DMS153 treated with DMSO at 0.1 percent for 48 hours (cell line): ENCODE measurements at regions not wholly inside any gene's neighbourhood (a gene's known extent, or its start where the extent isn't known, plus 50 kb on each side); places are given as distances from the start of the nearest gene placed in this dataset.

ENCODE experiments used
- DNase-seq: peaks from one replicate; lab custom pipeline; 2025; ENCODE audit not compliant: unreplicated experiment; lab: John Stamatoyannopoulos, UW

DNA sequence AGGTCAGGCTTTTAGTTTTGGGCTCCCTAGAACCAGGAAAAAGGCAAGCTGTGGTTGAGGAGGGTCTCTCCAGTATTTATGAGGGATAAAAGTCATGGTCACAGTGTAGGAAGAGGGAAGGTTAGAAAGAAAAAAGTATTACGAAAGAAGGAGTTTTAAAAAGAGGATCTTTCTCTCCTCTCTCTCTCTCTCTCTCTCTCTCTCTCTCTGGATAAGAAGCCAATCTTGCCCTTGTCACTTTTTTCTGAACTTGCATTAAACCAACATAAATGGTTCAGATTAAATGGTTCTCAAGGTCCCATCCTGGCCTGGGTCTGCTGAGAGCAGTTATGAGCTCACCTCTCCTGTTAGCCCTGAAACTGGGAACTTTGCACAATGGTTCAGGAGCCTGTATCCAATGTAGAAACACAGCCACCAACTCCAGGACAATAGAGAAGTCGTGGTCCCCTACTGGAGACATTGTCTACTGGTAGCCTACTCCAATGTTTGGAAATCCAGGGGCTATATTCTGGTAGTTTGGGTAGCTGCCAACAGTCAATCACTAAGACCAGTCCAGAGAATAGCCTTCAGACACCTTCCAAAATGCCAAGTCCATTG lies 131.9 kb downstream of the DAD1 start:
- DNase-seq, result no peak

- DNase-seq, result no peak
These were observed 132.6 kb downstream of the DAD1 start for GRCh38 chr14:22456421-22456820.

DNA sequence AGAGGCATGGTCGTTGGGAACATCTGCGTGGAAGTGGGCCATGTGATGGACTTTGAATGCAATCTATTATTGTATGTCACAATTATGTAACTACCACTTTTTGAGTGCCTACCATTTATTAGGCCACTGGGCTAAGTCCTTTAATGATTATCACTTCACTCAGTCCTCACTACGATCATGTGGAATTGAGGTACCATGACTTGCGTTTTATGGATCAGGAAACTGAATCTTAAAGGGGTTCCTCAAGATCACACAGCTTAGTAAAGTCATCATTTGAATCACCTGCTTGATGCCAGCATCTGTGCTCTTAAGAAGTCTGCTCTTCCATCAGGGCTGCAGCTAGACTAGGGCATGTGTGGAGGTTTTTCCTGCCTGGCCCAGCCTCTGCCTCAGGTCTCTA lies 136.7 kb downstream of the DAD1 start:
- no peak for DNase-seq

GRCh38 chr14:22450266-22450665 lies 138.8 kb downstream of the DAD1 start:
- no peak for DNase-seq

DNA sequence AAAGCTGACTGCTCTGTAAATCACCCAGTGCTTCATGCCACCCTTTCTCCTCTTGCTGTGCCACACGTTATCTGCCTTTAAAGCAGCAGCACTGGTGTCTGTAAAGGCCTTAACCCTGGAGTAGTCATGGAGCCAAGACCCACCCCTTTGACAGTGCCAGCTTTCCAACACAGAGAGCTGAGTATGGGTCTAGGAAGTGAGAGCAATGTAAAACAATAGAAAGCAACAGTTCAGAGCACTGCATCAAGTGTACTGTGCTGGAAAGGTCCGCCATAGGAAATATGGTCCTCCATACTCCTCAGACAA lies 139.5 kb downstream of the DAD1 start:
- DNase-seq, result no peak

DNA sequence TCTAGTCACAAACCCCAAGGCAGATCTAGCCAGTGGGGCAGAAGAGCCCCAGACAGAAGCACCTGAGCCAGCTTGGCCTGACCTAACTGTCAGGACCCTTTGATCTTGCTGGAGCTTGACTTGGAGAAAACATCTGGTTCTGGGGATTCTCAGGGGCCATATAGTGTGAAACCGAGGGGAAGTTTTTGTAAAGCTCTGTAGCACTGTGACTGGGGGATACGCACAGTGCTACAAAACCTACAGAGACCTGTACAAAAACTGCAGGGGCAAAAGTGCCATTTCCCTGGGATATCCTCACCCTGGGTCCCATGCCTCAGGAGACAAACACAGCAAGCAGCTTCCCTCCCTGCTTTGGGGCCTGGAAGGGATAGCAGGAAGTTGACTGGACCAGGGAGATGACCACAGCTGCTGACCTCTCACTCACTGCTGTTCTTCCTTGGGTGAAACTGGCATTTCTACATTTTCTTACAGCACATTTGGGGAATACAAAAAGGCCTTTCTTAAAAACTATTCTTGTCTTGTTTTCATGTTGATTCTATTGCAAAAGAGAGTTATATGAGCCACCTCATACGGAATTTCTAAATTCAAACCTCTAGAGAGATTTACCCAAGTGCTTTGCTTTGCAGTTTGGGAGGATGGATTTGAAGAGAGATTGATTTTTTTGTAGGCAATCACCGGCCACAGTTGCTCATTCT lies 140.0 kb downstream of the DAD1 start:
- no peak for DNase-seq

- DNase-seq, result no peak
These were observed 140.8 kb downstream of the DAD1 start for GRCh38 chr14:22448035-22448904.

DNA sequence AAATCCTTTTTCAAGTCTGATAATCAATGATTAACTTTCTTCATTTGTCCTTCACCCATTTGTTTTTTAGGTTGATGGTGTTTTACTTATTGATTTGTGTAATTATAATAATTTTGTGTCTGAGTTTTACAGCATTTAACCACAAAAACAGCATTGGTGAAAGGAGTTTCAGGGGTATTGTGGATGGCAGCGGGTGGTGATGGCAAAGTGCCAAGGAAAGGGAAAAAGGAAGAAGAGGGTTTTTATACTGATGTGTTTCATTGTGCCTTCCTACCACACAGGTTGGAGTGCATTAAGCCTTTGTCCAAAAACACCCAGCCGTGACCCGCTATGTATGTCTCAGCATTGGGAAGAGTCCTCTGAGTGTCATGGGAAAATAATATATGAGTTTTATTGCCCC lies 150.3 kb downstream of the DAD1 start:
- peak; percentile 47 for DNase-seq

- DNase-seq, result no peak
These were observed 154.0 kb downstream of the DAD1 start for GRCh38 chr14:22434901-22435550.

DNA sequence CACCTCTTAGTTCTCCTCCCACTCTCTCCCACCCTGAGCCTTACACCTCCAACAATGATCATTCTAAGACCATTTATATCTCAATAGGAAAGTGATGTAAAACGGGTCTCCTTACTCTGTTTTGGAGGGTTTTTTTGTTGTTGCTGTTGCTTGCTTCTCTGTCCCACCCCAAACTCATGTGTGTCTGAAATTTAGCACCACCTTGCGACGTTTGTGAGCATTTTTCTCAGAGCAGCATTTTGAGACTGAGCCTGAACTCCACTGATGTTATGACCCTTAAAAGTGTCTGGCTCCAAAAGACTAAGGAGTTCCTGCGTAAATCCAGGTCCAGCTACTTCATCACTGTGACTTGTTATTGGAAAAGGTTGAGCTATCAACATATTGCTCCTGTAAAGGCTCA lies 155.0 kb downstream of the DAD1 start:
- DNase-seq, result no peak

- no peak for DNase-seq
These were observed 156.0 kb downstream of the DAD1 start for GRCh38 chr14:22433069-22433468.

DNA sequence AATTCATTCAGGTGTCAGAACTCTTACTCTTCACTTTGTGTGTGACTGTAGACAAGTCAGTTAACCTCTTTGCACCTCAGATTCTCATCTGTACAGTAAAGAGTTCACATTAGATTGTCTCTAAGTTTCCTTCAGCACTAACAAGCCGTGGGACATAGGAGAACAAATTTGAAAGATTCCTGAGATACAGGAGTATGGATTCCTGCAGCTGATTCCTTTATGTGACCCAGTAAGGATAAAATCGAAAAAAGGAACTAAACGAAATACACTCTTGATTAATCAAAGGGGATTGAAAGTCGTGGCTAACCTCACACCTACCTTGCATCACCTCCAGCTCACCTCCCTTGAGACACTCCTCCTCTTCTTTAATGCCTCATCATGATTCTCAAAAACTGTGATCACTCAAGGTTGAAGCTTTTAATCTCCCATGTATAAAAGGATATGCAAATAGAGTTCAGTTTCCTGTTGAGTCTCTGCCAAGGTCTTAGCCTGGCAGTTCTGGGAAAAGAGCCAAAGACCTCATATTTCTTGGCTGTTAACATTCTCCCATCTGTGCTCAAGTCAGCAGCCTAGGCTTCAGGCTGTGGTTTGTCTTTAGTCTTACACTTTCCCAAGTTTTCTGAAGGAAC lies 156.6 kb downstream of the DAD1 start:
- peak; percentile 15 for DNase-seq

DNA sequence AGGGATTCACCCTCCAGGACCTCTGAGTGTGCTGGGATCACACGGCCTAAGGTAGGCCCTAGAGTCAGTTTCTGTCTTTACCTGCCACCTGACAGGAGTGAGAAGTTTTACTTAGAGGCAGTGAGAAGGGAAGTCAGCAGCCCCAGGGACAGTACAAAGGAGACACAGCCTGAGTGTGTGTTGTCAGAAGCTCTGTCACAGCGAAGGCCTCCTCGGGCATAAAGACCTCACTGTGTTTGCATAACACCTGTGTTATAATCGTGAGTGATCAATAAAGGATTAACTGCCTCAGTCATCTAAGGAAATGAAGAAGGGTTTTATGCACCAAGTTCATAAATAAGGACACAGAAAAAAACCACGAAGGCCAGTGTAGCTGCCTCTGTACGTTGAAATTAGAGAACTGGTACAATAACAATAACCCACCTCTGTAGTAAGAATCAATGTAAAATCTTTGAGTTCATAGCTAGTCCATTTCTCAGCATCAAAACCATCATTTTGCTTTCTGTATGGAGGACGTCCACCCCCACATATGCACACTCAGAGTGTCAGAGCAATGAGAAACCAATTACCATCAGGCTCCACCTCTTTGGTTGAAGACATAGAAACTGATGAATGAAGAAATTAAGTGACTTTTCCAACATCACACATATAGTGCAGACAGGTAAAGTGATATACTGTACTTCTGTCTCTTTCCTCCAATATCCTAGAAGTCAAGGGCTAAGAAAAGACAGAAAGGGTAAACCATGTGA lies 159.3 kb downstream of the DAD1 start:
- DNase-seq, result no peak

DNA sequence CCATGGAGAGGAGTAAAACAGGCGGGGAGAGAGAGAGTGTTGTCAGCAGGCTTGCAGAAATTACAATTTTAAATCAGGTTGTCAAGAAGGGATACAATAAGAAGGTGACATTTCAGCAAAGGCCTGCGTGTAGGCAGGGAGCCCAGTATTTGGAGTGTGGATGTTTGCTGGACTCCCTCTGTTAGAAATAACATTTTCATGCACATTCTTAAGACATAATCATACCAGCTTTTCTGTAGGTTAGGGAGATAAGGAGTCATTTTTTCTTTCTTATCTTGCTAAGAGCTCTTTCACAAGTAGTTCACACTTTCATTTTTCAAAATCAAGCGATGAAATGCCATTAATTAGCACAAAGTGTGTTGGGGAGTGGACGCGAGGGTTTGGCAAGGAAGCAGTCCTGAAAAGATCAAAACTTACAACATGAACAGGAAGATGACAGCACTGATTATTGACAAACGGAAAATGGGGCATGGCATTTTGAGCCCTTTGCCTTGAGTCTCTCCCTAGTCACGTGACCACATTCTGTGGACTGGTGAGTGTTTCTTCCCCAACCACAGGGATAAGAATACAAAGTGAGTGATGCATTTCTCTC lies 160.2 kb downstream of the DAD1 start:
- DNase-seq, result no peak

DNA sequence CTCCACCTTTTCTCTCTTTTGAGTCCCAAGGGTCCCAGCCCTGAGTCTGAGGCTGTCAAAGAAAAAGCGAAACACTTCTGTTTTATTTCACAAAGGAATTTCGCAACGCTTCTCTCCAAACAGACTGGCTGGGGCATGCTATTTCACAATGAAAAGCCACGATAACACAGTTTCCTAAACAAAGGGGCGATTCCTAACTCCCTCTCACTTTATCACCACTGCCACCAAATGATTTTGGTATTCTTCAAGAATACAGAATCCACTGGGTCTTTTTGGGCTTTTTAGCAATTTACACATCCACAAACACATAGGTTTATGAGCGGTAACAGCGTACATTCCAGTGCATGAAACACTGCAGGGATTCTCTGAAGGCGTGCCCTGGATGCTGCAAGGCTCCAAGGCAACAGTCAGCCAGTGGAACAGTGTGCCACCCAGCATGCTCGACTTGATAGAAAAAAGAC lies 161.2 kb downstream of the DAD1 start:
- DNase-seq, result no peak

- DNase-seq, result no peak
These were observed 162.3 kb downstream of the DAD1 start for GRCh38 chr14:22426711-22427110.

DNA sequence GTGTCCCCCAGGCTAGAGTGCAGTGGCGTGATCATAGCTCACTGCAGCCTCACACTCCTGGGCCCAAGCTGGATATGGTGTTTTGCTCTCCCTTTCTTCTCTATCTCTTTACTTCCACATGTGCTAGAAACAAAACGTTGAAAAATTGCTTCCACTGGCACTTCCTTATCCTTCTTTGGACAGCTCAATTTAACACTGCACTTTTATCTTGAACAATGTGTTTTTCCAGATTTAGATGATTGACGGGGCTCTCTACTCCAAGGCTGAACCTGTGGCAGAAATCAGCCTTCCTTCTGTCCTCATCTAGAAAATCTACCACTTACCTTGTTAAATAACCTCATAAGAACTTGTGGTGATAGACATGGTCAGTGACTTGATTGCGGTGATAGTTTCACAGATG lies 165.1 kb downstream of the DAD1 start:
- DNase-seq, result no peak

GRCh38 chr14:22422238-22422637 lies 166.8 kb downstream of the DAD1 start:
- no peak for DNase-seq

GRCh38 chr14:22420598-22421186 lies 168.3 kb downstream of the DAD1 start:
- DNase-seq, result no peak

GRCh38 chr14:22419620-22420019 lies 169.4 kb downstream of the DAD1 start:
- DNase-seq, result no peak
